ENCODE measurements at regions not wholly inside any gene's neighbourhood (a gene's known extent, or its start where the extent isn't known, plus 50 kb on each side); places are given as distances from the start of the nearest gene placed in this dataset.
"Not testable (repeated sequence)": the region's sequence is repeated elsewhere in the genome, so short reads cannot be mapped to it uniquely, and the experiment has no call there.

DNA sequence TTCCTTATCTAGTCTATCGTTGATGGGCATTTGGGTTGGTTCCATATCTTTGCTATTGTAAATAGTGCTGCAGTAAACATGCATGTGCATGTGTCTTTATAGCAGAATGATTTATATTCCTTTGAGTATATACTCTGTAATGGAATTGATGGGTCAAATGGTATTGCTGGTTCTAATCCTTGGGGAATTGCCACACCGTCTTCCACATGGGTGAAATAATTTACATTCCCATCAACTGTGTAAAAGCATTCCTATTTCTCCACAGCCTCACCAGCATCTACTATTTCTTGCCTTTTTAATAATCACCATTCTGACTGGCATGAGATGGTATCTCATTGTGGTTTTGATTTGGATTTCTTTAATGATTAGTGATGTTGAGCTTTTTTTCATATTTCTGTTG, 430.5 kb upstream of the TMPRSS15 start:
- TF ChIP-seq, protein P1, sequence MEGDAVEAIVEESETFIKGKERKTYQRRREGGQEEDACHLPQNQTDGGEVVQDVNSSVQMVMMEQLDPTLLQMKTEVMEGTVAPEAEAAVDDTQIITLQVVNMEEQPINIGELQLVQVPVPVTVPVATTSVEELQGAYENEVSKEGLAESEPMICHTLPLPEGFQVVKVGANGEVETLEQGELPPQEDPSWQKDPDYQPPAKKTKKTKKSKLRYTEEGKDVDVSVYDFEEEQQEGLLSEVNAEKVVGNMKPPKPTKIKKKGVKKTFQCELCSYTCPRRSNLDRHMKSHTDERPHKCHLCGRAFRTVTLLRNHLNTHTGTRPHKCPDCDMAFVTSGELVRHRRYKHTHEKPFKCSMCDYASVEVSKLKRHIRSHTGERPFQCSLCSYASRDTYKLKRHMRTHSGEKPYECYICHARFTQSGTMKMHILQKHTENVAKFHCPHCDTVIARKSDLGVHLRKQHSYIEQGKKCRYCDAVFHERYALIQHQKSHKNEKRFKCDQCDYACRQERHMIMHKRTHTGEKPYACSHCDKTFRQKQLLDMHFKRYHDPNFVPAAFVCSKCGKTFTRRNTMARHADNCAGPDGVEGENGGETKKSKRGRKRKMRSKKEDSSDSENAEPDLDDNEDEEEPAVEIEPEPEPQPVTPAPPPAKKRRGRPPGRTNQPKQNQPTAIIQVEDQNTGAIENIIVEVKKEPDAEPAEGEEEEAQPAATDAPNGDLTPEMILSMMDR (IDR thresholded peaks at IDR 0.05; ENCODE audit: low read depth, low read length) = not testable (repeated sequence)
- not testable (repeated sequence) for TF ChIP-seq MYC (IDR thresholded peaks at IDR 0.05; ENCODE audit: low read depth, low read length); POLR2A (IDR thresholded peaks at IDR 0.05; ENCODE audit: extremely low read depth, insufficient read length)
- TF ChIP-seq, protein P2, sequence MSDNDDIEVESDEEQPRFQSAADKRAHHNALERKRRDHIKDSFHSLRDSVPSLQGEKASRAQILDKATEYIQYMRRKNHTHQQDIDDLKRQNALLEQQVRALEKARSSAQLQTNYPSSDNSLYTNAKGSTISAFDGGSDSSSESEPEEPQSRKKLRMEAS (IDR thresholded peaks at IDR 0.05; ENCODE audit: low read depth, low read length) = not testable (repeated sequence)
